GM12878 (cell line): ENCODE measurements at regions not wholly inside any gene's neighbourhood (a gene's known extent, or its start where the extent isn't known, plus 50 kb on each side); places are given as distances from the start of the nearest gene placed in this dataset.

Experiments used
- ATAC-seq: fragments of 200-7000 bp; cut with Tn5 transposase; 3 replicates; pipeline ENCODE4 v1.9.1; 2020; ENCODE audit warnings: mild to moderate bottlenecking, moderate library complexity
- BruUV-seq: library from RNA; stranded (reverse); fragments of 400-500 nt; replicated peaks from 2 replicates; lab custom pipeline; 2021; lab: Mats Ljungman, UMichigan
- CTCF ChIA-PET: fragments of 300-600 bp; sonication (Branson Sonifier 250); formaldehyde crosslinking; extraction: SDS; loops from one replicate; lab custom pipeline; 2021; ENCODE audit warnings: inconsistent platforms; lab: Yijun Ruan, JAX
- POLR2A ChIA-PET: fragments of 350-600 bp; formaldehyde crosslinking; extraction: SDS; loops from one replicate; lab custom pipeline; 2021; ENCODE audit warnings: inconsistent platforms; lab: Charles Lee
- RAD21 ChIA-PET: fragments of 300-600 bp; sonication (Branson Sonifier 250); formaldehyde crosslinking; loops from one replicate; lab custom pipeline; 2023; ENCODE audit warnings: antibody characterized with exemption; ENCODE audit not compliant: unreplicated experiment; lab: Charles Lee
- SMC1A ChIA-PET: fragments of 300-600 bp; sonication (Branson Sonifier 250); formaldehyde crosslinking; loops from one replicate; lab custom pipeline; 2023; ENCODE audit not compliant: unreplicated experiment, uncharacterized antibody; lab: Charles Lee
- DNase-seq: peaks from one replicate; pipeline ENCODE4 v3.0.0-alpha.2; 2011; ENCODE audit warnings: low read depth, low spot score
- FAIRE-seq: peaks from 3 replicates; lab custom pipeline; 2011; peaks lifted over from hg19 to GRCh38; lab: Jason Lieb, UNC
- H2AFZ ChIP-seq: 2 replicates; pipeline ENCODE4 v1.6.0; 2011; ENCODE audit warnings: low read depth, low read length, control low read depth; ENCODE audit not compliant: control insufficient read depth
- H3K27ac ChIP-seq: 2 replicates; pipeline ENCODE4 v1.5.1; 2011; ENCODE audit warnings: control low read depth; ENCODE audit not compliant: control insufficient read depth, insufficient read depth
- H3K27me3 ChIP-seq, 2 experiments: replicated peaks in 1 of 2; 2 replicates each; pipeline versions ENCODE4 v1.6.0 to v1.6.1; 2011; ENCODE audit warnings: low read length in 1 of 2; ENCODE audit not compliant: control insufficient read depth in 2 of 2, insufficient read depth in 2 of 2
- H3K36me3 ChIP-seq, 2 experiments: 2 replicates each; pipeline ENCODE4 v1.5.1; 2011; ENCODE audit warnings: low read length in 1 of 2; ENCODE audit not compliant: control insufficient read depth in 2 of 2, insufficient read depth in 2 of 2
- H3K4me1 ChIP-seq: 2 replicates; pipeline ENCODE4 v1.6.1; 2011; ENCODE audit warnings: mild to moderate bottlenecking, low read length, moderate library complexity, mixed read lengths; ENCODE audit not compliant: control insufficient read depth, insufficient read depth
- H3K4me2 ChIP-seq: 2 replicates; pipeline ENCODE4 v1.6.0; 2011; ENCODE audit warnings: control low read depth; ENCODE audit not compliant: control insufficient read depth, insufficient read depth
- H3K4me3 ChIP-seq: fragments of 200-600 bp; sonication (generic); 2 replicates; pipeline ENCODE4 v1.5.1; 2016
- H3K79me2 ChIP-seq: 2 replicates; pipeline ENCODE4 v1.6.0; 2011; ENCODE audit warnings: low read length; ENCODE audit not compliant: control insufficient read depth, insufficient read depth
- H3K9ac ChIP-seq: 2 replicates; pipeline ENCODE4 v1.8.0; 2011; ENCODE audit warnings: low read length, control low read depth, mixed read lengths; ENCODE audit not compliant: control insufficient read depth, insufficient read depth
- H3K9me3 ChIP-seq: replicated peaks from 3 replicates; pipeline ENCODE4 v1.5.1; 2011; ENCODE audit warnings: mild to moderate bottlenecking, low read length; ENCODE audit not compliant: control insufficient read depth, insufficient read depth
- H4K20me1 ChIP-seq: 2 replicates; pipeline ENCODE4 v1.6.0; 2011; ENCODE audit not compliant: control insufficient read depth, insufficient read depth
- BCL3 ChIP-seq: IDR thresholded peaks from 2 replicates; pipeline ENCODE4 v1.6.1; 2011; ENCODE audit warnings: borderline replicate concordance, low read depth, mild to moderate bottlenecking, moderate library complexity, low read length; ENCODE audit not compliant: insufficient read depth, poor library complexity, severe bottlenecking
- BHLHE40 ChIP-seq, 2 experiments: fragments of 450-650 bp in 1 of 2; IDR thresholded peaks; 2 replicates each; pipeline ENCODE4 v1.6.1; 2011 to 2017; ENCODE audit warnings: low read depth in 2 of 2, borderline replicate concordance in 1 of 2, improper control_type of control experiment in 1 of 2, low read length in 1 of 2, mild to moderate bottlenecking in 1 of 2
- CTCF ChIP-seq, 3 experiments: IDR thresholded peaks in 2 of 3; conservative IDR thresholded peaks in 1 of 3; 2 replicates each; pipeline ENCODE4 v1.5.1; 2011; ENCODE audit warnings: low read depth in 3 of 3, low read length in 3 of 3, mild to moderate bottlenecking in 3 of 3, control low read depth in 2 of 3, moderate library complexity in 2 of 3, inconsistent platforms in 1 of 3, mixed read lengths in 1 of 3; ENCODE audit not compliant: control insufficient read depth in 2 of 3, insufficient read depth in 1 of 3; ENCODE audit errors: extremely low read depth in 1 of 3
- FOXK2 ChIP-seq: fragments of 450-650 bp; IDR thresholded peaks from 2 replicates; pipeline ENCODE4 v1.6.1; 2017; ENCODE audit warnings: mild to moderate bottlenecking, moderate library complexity
- NR2C1 ChIP-seq: fragments of 450-650 bp; IDR thresholded peaks from 2 replicates; pipeline ENCODE4 v1.6.1; 2017; ENCODE audit warnings: antibody characterized with exemption, mild to moderate bottlenecking, moderate library complexity
- PAX8 ChIP-seq: fragments of 450-650 bp; IDR thresholded peaks from 2 replicates; pipeline ENCODE4 v1.6.1; 2017; ENCODE audit warnings: mild to moderate bottlenecking, moderate library complexity
- SMC3 ChIP-seq: IDR thresholded peaks from 2 replicates; pipeline ENCODE4 v1.6.1; 2011; ENCODE audit warnings: low read length, improper control_type of control experiment, borderline replicate concordance
- TAF1 ChIP-seq: IDR thresholded peaks from 2 replicates; pipeline ENCODE4 v1.6.1; 2011; ENCODE audit warnings: mild to moderate bottlenecking, low read depth, low read length, borderline replicate concordance
- ZBTB33 ChIP-seq: fragments of 450-650 bp; IDR thresholded peaks from 2 replicates; pipeline ENCODE4 v1.6.1; 2017; ENCODE audit warnings: mild to moderate bottlenecking
- ZNF687 ChIP-seq: fragments of 450-650 bp; IDR thresholded peaks from 2 replicates; pipeline ENCODE4 v1.6.1; 2017; ENCODE audit warnings: mild to moderate bottlenecking, moderate library complexity
- WGBS: methylation state at CpG from one replicate; pipeline ENCODE4 v1.1.6; 2016; ENCODE audit warnings: low lambda C conversion rate; ENCODE audit not compliant: insufficient replicate concordance, insufficient coverage; ENCODE audit errors: missing lambda C conversion rate; 5-methylcytosine and 5-hydroxymethylcytosine counted together
- in situ Hi-C: fragments of 300-500 bp; cut with MboI; formaldehyde crosslinking; loops from 9 replicates; pipeline ENCODE4 v1.14.3; 2018; ENCODE audit warnings: mixed read lengths
- intact Hi-C: fragments of 100-400 bp; cut with micrococcal nuclease; formaldehyde crosslinking; loops from one replicate; pipeline ENCODE4 v1.14.2; 2022; ENCODE audit not compliant: unreplicated experiment

- TF ChIP-seq ZNF687, result no peak
- TF ChIP-seq TAF1, result no peak
- no peak for TF ChIP-seq CTCF (IDR thresholded peaks at IDR 0.05 in 2 of 3, conservative IDR thresholded peaks at IDR 0.05 in 1 of 3; ENCODE audit: control insufficient read depth in 2 of 3, extremely low read depth in 1 of 3, insufficient read depth in 1 of 3, low read depth in 3 of 3, low read length in 3 of 3)
- TF ChIP-seq BHLHE40 (IDR thresholded peaks at IDR 0.05; ENCODE audit: borderline replicate concordance in 1 of 2, low read depth in 2 of 2, low read length in 1 of 2), result no peak
These were observed 67.5 kb upstream of the MBOAT1 start (continued) for GRCh38 chr6:20279608-20280287.

- no TSS peak for BruUV-seq
- Histone ChIP-seq H2AFZ (no peak overlapping the region), H3K79me2 (no peaks in the 10 kb centered on the region), H3K9me3 (no peaks in the 10 kb centered on the region; the same call in 2 of the 3 replicates), H3K4me1 (no peaks in the 10 kb centered on the region), H3K4me3 (no peak overlapping the region), H3K27ac (no peak overlapping the region), H3K4me2 (no peak overlapping the region), H3K36me3 (no peaks in the 10 kb centered on the region), H4K20me1 (no peaks in the 10 kb centered on the region), H3K27me3 (no peaks in the 10 kb centered on the region), H3K9ac (no peak overlapping the region)
- DNase-seq, result no peak
- ChIA-PET SMC1A (interaction anchor here (1.3 kb wide), 1 partner anchor 10 kb away, joined by 4 read pairs; no protein-coding TSS in a partner anchor), CTCF (interaction anchor here (0.9 to 2.3 kb wide), 3 partner anchors 10 to 247 kb away, joined by 4 to 6 read pairs (median 6); no protein-coding TSS in a partner anchor), RAD21 (no interaction called here), POLR2A (no interaction called here)
- no peak for ATAC-seq
- WGBS, result 40% methylated on average over 3 of the region's 3 CpGs
- in situ Hi-C loops, result no loop called here
- intact Hi-C loops, result no loop called here
- no peak for FAIRE-seq
- TF ChIP-seq PAX8 (no peak), SMC3 (no peak), FOXK2 (no peak), BCL3 (no peak), NR2C1 (no peak), ZBTB33 (no peak)
These were observed 68.0 kb upstream of the MBOAT1 start for GRCh38 chr6:20280288-20280621.
